Osteocyte (in vitro differentiated cells): ENCODE measurements at regions not wholly inside any gene's neighbourhood (a gene's known extent, or its start where the extent isn't known, plus 50 kb on each side); places are given as distances from the start of the nearest gene placed in this dataset.

Source experiments
- DNase-seq: peaks from one replicate; pipeline ENCODE4 v3.0.0; 2021; ENCODE audit warnings: mixed read lengths; ENCODE audit not compliant: unreplicated experiment; ENCODE audit errors: extremely low spot score
- H3K27ac Mint-ChIP-seq: one replicate; pipeline ENCODE4 v1.8.0; 2021; ENCODE audit warnings: mild to moderate bottlenecking, mixed read lengths; ENCODE audit not compliant: unreplicated experiment
- H3K27me3 Mint-ChIP-seq: one replicate; pipeline ENCODE4 v1.8.0; 2021; ENCODE audit warnings: mixed read lengths; ENCODE audit not compliant: unreplicated experiment
- H3K36me3 Mint-ChIP-seq: one replicate; pipeline ENCODE4 v1.8.0; 2021; ENCODE audit warnings: mixed read lengths; ENCODE audit not compliant: unreplicated experiment
- H3K4me1 Mint-ChIP-seq: one replicate; pipeline ENCODE4 v1.8.0; 2021; ENCODE audit warnings: mixed read lengths; ENCODE audit not compliant: unreplicated experiment
- H3K4me3 Mint-ChIP-seq: one replicate; pipeline ENCODE4 v1.8.0; 2021; ENCODE audit warnings: mild to moderate bottlenecking, moderate library complexity, mixed read lengths; ENCODE audit not compliant: unreplicated experiment
- H3K9me3 Mint-ChIP-seq: one replicate; pipeline ENCODE4 v1.8.0; 2021; ENCODE audit warnings: mixed read lengths; ENCODE audit not compliant: unreplicated experiment
- CTCF ChIP-seq: fragments of 200-600 bp; sonication (generic); IDR thresholded peaks from 2 replicates; pipeline ENCODE4 v1.5.0; 2021; ENCODE audit warnings: antibody characterized with exemption, mild to moderate bottlenecking, moderate library complexity

GRCh38 chr15:56538901-56539545, 74.1 kb upstream of the MNS1 start:
- H3K27ac Mint-ChIP-seq: no peak overlapping the region
- H3K4me3 Mint-ChIP-seq: no peak overlapping the region
- no peak for DNase-seq
- no peaks in the 10 kb centered on the region for H3K4me1 Mint-ChIP-seq
- no peaks in the 10 kb centered on the region for H3K36me3 Mint-ChIP-seq
- peaks cover 7% of the 10 kb centered on the region for H3K9me3 Mint-ChIP-seq
- no peak for TF ChIP-seq CTCF
- H3K27me3 Mint-ChIP-seq: peaks cover 9% of the 10 kb centered on the region

GRCh38 chr15:56537881-56538280, 72.9 kb upstream of the MNS1 start:
- Mint-ChIP-seq H3K27ac (no peak overlapping the region), H3K27me3 (peaks cover 5% of the 10 kb centered on the region), H3K4me3 (no peak overlapping the region), H3K4me1 (no peaks in the 10 kb centered on the region), H3K36me3 (no peaks in the 10 kb centered on the region), H3K9me3 (no peaks in the 10 kb centered on the region)
- no peak for TF ChIP-seq CTCF
- DNase-seq: no peak

GRCh38 chr15:56534728-56535127, 69.8 kb upstream of the MNS1 start:
- H3K27ac Mint-ChIP-seq: no peak overlapping the region
- no peak overlapping the region for H3K4me3 Mint-ChIP-seq
- no peak for TF ChIP-seq CTCF
- DNase-seq: no peak
- H3K9me3 Mint-ChIP-seq: no peaks in the 10 kb centered on the region
- no peaks in the 10 kb centered on the region for H3K36me3 Mint-ChIP-seq
- H3K4me1 Mint-ChIP-seq: no peaks in the 10 kb centered on the region
- H3K27me3 Mint-ChIP-seq: peaks cover 10% of the 10 kb centered on the region

GRCh38 chr15:56533731-56534403, 68.9 kb upstream of the MNS1 start:
- TF ChIP-seq CTCF: no peak
- no peak for DNase-seq
- Mint-ChIP-seq H3K4me3 (no peak overlapping the region), H3K4me1 (no peaks in the 10 kb centered on the region), H3K27ac (no peak overlapping the region), H3K27me3 (peaks cover 4% of the 10 kb centered on the region), H3K9me3 (no peaks in the 10 kb centered on the region), H3K36me3 (no peaks in the 10 kb centered on the region)

- H3K4me1 Mint-ChIP-seq: peaks cover 4% of the 10 kb centered on the region
- H3K27me3 Mint-ChIP-seq: peaks cover 4% of the 10 kb centered on the region
- no peak overlapping the region for H3K27ac Mint-ChIP-seq
- no peak overlapping the region for H3K4me3 Mint-ChIP-seq
- DNase-seq: no peak
- H3K9me3 Mint-ChIP-seq: peaks cover under 1% of the 10 kb centered on the region
- TF ChIP-seq CTCF: no peak
- no peaks in the 10 kb centered on the region for H3K36me3 Mint-ChIP-seq
These were observed 68.0 kb upstream of the MNS1 start for GRCh38 chr15:56532721-56533460.
